Osteocyte (in vitro differentiated cells): ENCODE measurements at regions not wholly inside any gene's neighbourhood (a gene's known extent, or its start where the extent isn't known, plus 50 kb on each side); places are given as distances from the start of the nearest gene placed in this dataset.

Experiments used
- DNase-seq: peaks from one replicate; pipeline ENCODE4 v3.0.0; 2021; ENCODE audit warnings: mixed read lengths; ENCODE audit not compliant: unreplicated experiment; ENCODE audit errors: extremely low spot score
- H3K27ac Mint-ChIP-seq: one replicate; pipeline ENCODE4 v1.8.0; 2021; ENCODE audit warnings: mild to moderate bottlenecking, mixed read lengths; ENCODE audit not compliant: unreplicated experiment
- H3K27me3 Mint-ChIP-seq: one replicate; pipeline ENCODE4 v1.8.0; 2021; ENCODE audit warnings: mixed read lengths; ENCODE audit not compliant: unreplicated experiment
- H3K36me3 Mint-ChIP-seq: one replicate; pipeline ENCODE4 v1.8.0; 2021; ENCODE audit warnings: mixed read lengths; ENCODE audit not compliant: unreplicated experiment
- H3K4me1 Mint-ChIP-seq: one replicate; pipeline ENCODE4 v1.8.0; 2021; ENCODE audit warnings: mixed read lengths; ENCODE audit not compliant: unreplicated experiment
- H3K4me3 Mint-ChIP-seq: one replicate; pipeline ENCODE4 v1.8.0; 2021; ENCODE audit warnings: mild to moderate bottlenecking, moderate library complexity, mixed read lengths; ENCODE audit not compliant: unreplicated experiment
- H3K9me3 Mint-ChIP-seq: one replicate; pipeline ENCODE4 v1.8.0; 2021; ENCODE audit warnings: mixed read lengths; ENCODE audit not compliant: unreplicated experiment
- CTCF ChIP-seq: fragments of 200-600 bp; sonication (generic); IDR thresholded peaks from 2 replicates; pipeline ENCODE4 v1.5.0; 2021; ENCODE audit warnings: antibody characterized with exemption, mild to moderate bottlenecking, moderate library complexity

- H3K4me1 Mint-ChIP-seq: peaks cover 36% of the 10 kb centered on the region
- no peak overlapping the region for H3K27ac Mint-ChIP-seq
- no peak for TF ChIP-seq CTCF
- H3K36me3 Mint-ChIP-seq: no peaks in the 10 kb centered on the region
- peaks cover 5% of the 10 kb centered on the region for H3K9me3 Mint-ChIP-seq
- H3K27me3 Mint-ChIP-seq: peaks cover 17% of the 10 kb centered on the region
- H3K4me3 Mint-ChIP-seq: no peak overlapping the region
- DNase-seq: no peak
Observed at GRCh38 chr11:45024316-45024715, 73.6 kb upstream of the TP53I11 start.

GRCh38 chr11:45024846-45025588 is 74.3 kb upstream of the TP53I11 start:
- H3K4me1 Mint-ChIP-seq: peaks cover 33% of the 10 kb centered on the region
- H3K27ac Mint-ChIP-seq: no peak overlapping the region
- H3K9me3 Mint-ChIP-seq: peaks cover under 1% of the 10 kb centered on the region
- TF ChIP-seq CTCF: no peak
- DNase-seq: no peak
- H3K36me3 Mint-ChIP-seq: no peaks in the 10 kb centered on the region
- H3K27me3 Mint-ChIP-seq: peaks cover 16% of the 10 kb centered on the region
- H3K4me3 Mint-ChIP-seq: no peak overlapping the region

GRCh38 chr11:45025716-45026492 is 75.2 kb upstream of the TP53I11 start:
- no peaks in the 10 kb centered on the region for H3K36me3 Mint-ChIP-seq
- peaks cover 17% of the 10 kb centered on the region for H3K27me3 Mint-ChIP-seq
- no peak for DNase-seq
- H3K4me3 Mint-ChIP-seq: no peak overlapping the region
- no peak overlapping the region for H3K27ac Mint-ChIP-seq
- no peaks in the 10 kb centered on the region for H3K9me3 Mint-ChIP-seq
- peaks cover 24% of the 10 kb centered on the region for H3K4me1 Mint-ChIP-seq
- TF ChIP-seq CTCF: no peak

- Mint-ChIP-seq H3K27me3 (peaks cover 24% of the 10 kb centered on the region), H3K9me3 (no peaks in the 10 kb centered on the region), H3K27ac (no peak overlapping the region), H3K4me3 (no peak overlapping the region), H3K36me3 (no peaks in the 10 kb centered on the region), H3K4me1 (peaks cover 15% of the 10 kb centered on the region)
- TF ChIP-seq CTCF: no peak
- no peak for DNase-seq
Observed at GRCh38 chr11:45026835-45027234, 76.2 kb upstream of the TP53I11 start.

- Mint-ChIP-seq H3K4me3 (no peak overlapping the region), H3K27me3 (peaks cover 27% of the 10 kb centered on the region), H3K27ac (no peak overlapping the region), H3K36me3 (no peaks in the 10 kb centered on the region), H3K9me3 (no peaks in the 10 kb centered on the region), H3K4me1 (peaks cover 10% of the 10 kb centered on the region)
- TF ChIP-seq CTCF: no peak
- DNase-seq: no peak
Observed at GRCh38 chr11:45027312-45027711, 76.6 kb upstream of the TP53I11 start.
